ENCODE measurements at regions not wholly inside any gene's neighbourhood (a gene's known extent, or its start where the extent isn't known, plus 50 kb on each side); places are given as distances from the start of the nearest gene placed in this dataset.

DNA sequence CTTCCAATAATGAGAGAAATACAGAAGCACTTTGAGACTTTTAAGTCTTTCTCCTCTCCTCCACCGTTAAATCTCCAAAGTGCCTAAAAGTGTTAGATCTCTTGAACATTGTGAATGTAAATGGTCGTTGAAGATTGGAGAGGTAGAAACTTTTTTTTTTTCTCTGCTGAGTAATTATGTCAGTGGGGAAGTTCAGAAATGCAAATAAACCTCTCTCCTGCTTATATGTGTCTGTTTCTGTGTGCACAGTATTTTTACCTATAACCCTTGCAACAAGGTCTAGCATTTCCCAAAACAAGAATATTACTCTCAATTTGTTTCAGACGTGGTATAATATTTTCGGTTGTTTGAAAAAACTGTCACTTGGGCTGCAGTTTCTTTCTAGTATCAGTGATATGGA, 833.6 kb upstream of the CDH8 start:
- Mint-ChIP-seq H3K36me3 (ENCODE audit: insufficient read depth, unreplicated experiment) (no peaks in the 10 kb centered on the region), H3K27ac (ENCODE audit: unreplicated experiment) (no peak overlapping the region), H3K4me3 (ENCODE audit: unreplicated experiment) (no peak overlapping the region), H3K9me3 (ENCODE audit: unreplicated experiment) (no peaks in the 10 kb centered on the region), H3K27me3 (ENCODE audit: insufficient read depth, unreplicated experiment) (no peaks in the 10 kb centered on the region), H3K4me1 (ENCODE audit: low read depth, unreplicated experiment) (no peaks in the 10 kb centered on the region)
- Histone ChIP-seq H3K4me3 (ENCODE audit: low read depth, low read length) (no peak overlapping the region), H3K36me3 (ENCODE audit: control insufficient read depth, insufficient read depth, low read length) (no peaks in the 10 kb centered on the region), H3K27me3 (replicated peaks; ENCODE audit: control insufficient read depth, insufficient read depth, low read length) (no peaks in the 10 kb centered on the region), H3K9me3 (no peaks in the 10 kb centered on the region), H3K4me1 (no peaks in the 10 kb centered on the region)
- TF ChIP-seq, protein P1, sequence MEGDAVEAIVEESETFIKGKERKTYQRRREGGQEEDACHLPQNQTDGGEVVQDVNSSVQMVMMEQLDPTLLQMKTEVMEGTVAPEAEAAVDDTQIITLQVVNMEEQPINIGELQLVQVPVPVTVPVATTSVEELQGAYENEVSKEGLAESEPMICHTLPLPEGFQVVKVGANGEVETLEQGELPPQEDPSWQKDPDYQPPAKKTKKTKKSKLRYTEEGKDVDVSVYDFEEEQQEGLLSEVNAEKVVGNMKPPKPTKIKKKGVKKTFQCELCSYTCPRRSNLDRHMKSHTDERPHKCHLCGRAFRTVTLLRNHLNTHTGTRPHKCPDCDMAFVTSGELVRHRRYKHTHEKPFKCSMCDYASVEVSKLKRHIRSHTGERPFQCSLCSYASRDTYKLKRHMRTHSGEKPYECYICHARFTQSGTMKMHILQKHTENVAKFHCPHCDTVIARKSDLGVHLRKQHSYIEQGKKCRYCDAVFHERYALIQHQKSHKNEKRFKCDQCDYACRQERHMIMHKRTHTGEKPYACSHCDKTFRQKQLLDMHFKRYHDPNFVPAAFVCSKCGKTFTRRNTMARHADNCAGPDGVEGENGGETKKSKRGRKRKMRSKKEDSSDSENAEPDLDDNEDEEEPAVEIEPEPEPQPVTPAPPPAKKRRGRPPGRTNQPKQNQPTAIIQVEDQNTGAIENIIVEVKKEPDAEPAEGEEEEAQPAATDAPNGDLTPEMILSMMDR (IDR thresholded peaks at IDR 0.05; ENCODE audit: insufficient read depth in 1 of 2, low read depth in 1 of 2, low read length in 1 of 2, severe bottlenecking in 1 of 2, unreplicated experiment in 1 of 2) = no peak
- CTCF ChIA-PET = no interaction called here
- intact Hi-C loops (cut with micrococcal nuclease; ENCODE audit: unreplicated experiment) = loop anchor here (1.0 kb wide), 2 partner anchors 645 to 680 kb away; no protein-coding TSS in a partner anchor
- BruUV-seq (replicated peaks) = no TSS peak
- DNase-seq = no peak
- POLR2A ChIA-PET = no interaction called here

DNA sequence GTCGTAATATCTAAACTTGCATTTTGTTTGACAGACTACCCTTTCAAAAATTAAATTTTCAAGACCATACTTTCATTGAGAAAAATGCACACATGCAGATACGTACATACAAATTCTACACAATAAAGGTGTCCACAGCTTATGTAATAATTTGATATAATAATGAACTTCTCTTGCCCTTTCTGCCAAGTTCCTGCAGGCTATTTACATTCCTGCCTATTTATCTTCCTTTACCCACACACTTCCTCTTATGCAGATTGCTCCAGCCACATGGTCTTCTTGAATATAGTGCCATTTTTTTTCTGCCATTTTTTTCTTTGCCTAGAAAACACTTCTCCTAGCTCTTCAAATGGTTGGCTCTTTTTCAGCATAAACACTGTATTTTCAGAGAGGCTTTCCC, 826.9 kb upstream of the CDH8 start:
- DNase-seq = no peak
- TF ChIP-seq, protein P1 (IDR thresholded peaks at IDR 0.05; ENCODE audit: insufficient read depth in 1 of 2, low read depth in 1 of 2, low read length in 1 of 2, severe bottlenecking in 1 of 2, unreplicated experiment in 1 of 2) = no peak
- BruUV-seq (replicated peaks) = no TSS peak
- Mint-ChIP-seq H3K27me3 (ENCODE audit: insufficient read depth, unreplicated experiment) (no peaks in the 10 kb centered on the region), H3K27ac (ENCODE audit: unreplicated experiment) (no peak overlapping the region), H3K9me3 (ENCODE audit: unreplicated experiment) (no peaks in the 10 kb centered on the region), H3K4me1 (ENCODE audit: low read depth, unreplicated experiment) (no peaks in the 10 kb centered on the region), H3K36me3 (ENCODE audit: insufficient read depth, unreplicated experiment) (no peaks in the 10 kb centered on the region), H3K4me3 (ENCODE audit: unreplicated experiment) (no peak overlapping the region)
- CTCF ChIA-PET = no interaction called here
- H3K9me3 ChIP-seq = no peaks in the 10 kb centered on the region
- H3K4me3 ChIP-seq (ENCODE audit: low read depth, low read length) = no peak overlapping the region
- POLR2A ChIA-PET = no interaction called here
- intact Hi-C loops (cut with micrococcal nuclease; ENCODE audit: unreplicated experiment) = no loop called here
- no peaks in the 10 kb centered on the region for H3K36me3 ChIP-seq (ENCODE audit: control insufficient read depth, insufficient read depth, low read length)
- H3K4me1 ChIP-seq = no peaks in the 10 kb centered on the region
- H3K27me3 ChIP-seq (replicated peaks; ENCODE audit: control insufficient read depth, insufficient read depth, low read length) = no peaks in the 10 kb centered on the region

DNA sequence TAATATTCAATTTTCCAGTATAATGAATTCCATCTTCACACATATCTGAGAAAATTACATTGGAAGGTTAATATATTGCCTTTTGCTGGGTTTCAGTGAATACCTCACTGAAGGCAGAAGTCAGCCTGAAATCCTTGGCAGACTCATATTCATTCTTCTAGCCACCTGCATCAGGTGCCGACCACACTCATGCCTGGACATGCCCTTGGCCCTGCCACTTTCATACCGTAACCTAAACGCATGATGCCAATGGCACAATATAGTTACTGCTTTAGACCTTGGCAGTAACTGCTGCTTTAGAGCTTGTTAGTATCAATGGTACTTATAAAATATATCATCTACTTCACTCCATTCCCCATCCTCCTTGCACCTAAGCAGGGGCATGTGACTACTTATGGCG, 817.6 kb upstream of the CDH8 start:
- H3K27me3 ChIP-seq (replicated peaks; ENCODE audit: control insufficient read depth, insufficient read depth, low read length) = no peaks in the 10 kb centered on the region
- H3K9me3 ChIP-seq = no peaks in the 10 kb centered on the region
- POLR2A ChIA-PET = no interaction called here
- DNase-seq = no peak
- H3K4me3 ChIP-seq (ENCODE audit: low read depth, low read length) = no peak overlapping the region
- Mint-ChIP-seq H3K36me3 (ENCODE audit: insufficient read depth, unreplicated experiment) (no peaks in the 10 kb centered on the region), H3K27me3 (ENCODE audit: insufficient read depth, unreplicated experiment) (peaks cover 4% of the 10 kb centered on the region), H3K27ac (ENCODE audit: unreplicated experiment) (no peak overlapping the region), H3K4me1 (ENCODE audit: low read depth, unreplicated experiment) (no peaks in the 10 kb centered on the region), H3K9me3 (ENCODE audit: unreplicated experiment) (no peaks in the 10 kb centered on the region), H3K4me3 (ENCODE audit: unreplicated experiment) (no peak overlapping the region)
- TF ChIP-seq, protein P1 (IDR thresholded peaks at IDR 0.05; ENCODE audit: insufficient read depth in 1 of 2, low read depth in 1 of 2, low read length in 1 of 2, severe bottlenecking in 1 of 2, unreplicated experiment in 1 of 2) = no peak
- intact Hi-C loops (cut with micrococcal nuclease; ENCODE audit: unreplicated experiment) = no loop called here
- CTCF ChIA-PET = no interaction called here
- H3K36me3 ChIP-seq (ENCODE audit: control insufficient read depth, insufficient read depth, low read length) = no peaks in the 10 kb centered on the region
- no peaks in the 10 kb centered on the region for H3K4me1 ChIP-seq
- BruUV-seq (replicated peaks) = no TSS peak
